ENCODE measurements at regions not wholly inside any gene's neighbourhood (a gene's known extent, or its start where the extent isn't known, plus 50 kb on each side); places are given as distances from the start of the nearest gene placed in this dataset.
A peak's percentile ranks its signal among the peaks of the same experiment; 100 is the strongest.

DNA sequence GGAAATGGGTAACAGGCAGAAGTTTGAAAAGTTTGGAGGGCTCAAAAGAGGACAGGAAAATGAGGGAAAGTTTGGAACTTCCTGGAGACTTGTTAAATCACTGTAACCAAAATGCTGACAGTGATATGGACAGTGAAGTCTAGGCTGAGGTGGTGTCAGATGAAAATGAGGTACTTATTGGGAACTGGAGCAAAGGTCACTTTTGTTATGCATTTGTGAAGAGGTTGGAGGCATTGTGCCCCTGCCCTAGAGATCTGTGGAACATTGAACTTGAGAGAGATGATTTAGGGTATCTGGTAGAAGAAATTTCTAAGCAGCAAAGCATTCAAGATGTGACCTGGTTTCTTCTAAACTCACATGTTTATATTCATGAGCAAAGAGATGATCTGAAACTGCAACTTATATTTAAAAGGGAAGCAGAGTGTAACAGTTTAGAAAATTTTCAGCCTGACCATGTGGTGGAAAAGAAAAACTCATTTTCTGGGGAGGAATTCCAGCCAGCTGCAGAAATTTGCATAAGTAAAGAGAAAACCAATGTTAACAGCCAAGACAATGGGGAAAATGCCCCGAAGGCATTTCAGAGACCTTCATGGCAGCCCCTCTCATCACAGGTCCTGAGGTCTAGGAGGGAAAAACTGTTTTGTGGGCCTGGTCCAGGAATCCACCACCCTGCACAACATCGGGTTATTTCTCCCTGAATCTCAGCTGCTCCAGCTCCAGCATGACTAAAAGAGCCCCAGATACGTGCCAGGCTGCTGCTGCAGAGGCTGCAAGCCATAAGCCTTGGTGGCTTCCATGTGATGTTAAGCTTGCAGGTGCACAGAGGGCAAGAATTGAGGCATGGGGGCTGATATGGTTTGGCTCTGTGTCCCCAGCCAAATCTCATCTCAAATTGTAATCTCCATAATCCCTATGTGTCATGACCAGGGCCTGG lies 632.5 kb upstream of the GNPDA2 start:
- DNase-seq = no peak

DNA sequence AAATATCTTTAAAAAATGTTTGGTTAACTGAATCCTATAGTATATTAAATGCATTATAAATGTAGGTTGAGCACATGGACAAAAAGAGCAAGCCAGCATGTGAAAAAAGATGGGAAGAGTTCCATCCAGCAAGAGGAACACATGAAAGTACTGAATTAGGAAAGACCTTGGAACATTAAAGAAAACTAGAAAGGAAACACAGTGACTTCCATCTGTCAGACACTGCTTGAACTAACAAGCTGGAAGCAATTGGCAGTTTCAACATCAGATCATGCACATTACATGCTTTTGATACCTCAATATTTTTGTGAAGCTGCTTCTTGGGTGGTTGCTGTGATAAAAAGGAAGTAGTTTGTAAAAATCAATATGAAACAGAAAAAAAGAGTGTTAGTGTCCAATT lies 626.8 kb upstream of the GNPDA2 start:
- DNase-seq = no peak

DNA sequence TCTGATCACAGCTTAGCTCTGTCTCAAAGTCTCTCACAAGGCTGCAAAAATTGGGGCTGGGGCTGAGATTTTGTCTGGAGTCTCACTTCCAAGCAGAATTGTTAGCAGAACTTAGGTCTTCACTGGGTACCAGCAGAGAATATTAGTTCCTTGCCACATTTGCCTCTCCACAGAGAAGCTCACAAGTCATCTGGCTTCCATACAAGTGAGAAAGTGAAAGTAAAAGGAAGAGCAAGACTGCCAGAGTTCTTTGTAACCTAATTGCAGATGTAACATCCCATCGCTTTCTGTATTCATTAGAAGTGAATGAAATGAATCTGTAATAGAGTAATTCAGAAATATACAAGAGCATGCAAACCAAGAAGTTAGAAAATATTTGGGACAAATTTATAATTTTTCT lies 624.1 kb upstream of the GNPDA2 start:
- peak in 6 of 56 donors; percentile 0 to 11 (median 3) for DNase-seq

DNA sequence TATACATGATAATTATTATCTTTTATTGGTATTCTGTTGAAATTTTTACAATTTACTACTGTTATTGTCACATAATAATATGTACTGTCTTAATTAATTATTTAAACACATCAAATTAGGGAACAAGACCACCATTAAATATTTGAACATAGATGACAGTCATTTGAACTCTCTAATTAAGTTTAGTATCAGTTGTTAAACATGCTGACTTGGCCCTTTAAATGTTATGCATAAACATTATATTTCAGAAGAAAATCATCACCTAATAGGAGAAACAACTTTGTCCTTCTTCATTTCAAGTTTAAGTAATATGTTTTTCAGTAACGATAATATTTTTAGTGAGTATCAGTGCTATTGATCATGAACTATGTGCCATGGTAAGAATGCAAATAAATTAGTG lies 623.5 kb upstream of the GNPDA2 start:
- DNase-seq = no peak

DNA sequence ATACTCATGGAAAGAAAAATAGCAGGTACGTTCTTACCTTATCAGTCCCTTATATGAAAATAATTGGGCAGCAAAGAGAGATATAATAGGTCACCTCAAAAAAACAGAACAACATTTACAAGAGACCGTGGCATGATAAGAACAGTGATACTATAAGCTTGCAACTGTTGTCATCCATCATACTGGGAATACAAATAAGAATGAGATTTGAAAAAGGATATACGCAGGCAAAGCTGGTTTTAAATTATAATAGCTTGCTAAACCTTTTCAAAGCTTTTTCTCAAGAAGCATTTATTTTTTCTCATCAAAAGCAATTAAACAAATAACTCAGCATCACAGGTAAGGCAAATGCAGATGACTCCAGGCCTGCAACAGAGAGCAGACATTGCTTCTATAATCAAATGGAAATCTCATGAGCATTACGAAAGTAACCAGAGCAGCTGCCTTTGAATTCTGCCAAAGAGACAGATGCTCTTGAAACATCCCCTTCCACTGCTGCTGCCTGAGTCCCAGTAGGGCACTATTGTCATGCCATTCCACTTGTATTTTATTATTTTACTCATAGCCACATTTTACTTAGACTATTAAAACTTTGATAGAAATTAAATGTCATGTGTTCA lies 620.6 kb upstream of the GNPDA2 start:
- DNase-seq = peak in 1 of 56 donors; percentile 2

DNA sequence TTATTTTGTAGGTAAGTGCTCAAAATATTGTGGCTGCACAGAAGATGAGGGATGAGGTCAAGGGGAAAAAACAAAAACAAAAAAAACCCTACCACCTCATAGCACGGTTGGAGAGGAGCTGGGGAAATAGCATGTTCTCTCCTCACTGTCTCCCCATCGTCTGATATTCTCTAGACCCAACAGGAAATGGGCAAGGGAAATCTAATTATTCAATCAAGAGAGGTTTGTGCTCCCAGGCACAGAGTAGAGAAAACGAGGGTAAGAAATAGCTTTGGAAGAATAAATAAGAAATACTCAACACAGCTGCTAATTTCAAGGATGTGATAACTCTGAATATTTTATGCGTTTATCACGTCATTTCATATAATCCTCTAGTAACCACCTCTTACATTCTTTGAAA lies 619.2 kb upstream of the GNPDA2 start:
- no peak for DNase-seq

DNA sequence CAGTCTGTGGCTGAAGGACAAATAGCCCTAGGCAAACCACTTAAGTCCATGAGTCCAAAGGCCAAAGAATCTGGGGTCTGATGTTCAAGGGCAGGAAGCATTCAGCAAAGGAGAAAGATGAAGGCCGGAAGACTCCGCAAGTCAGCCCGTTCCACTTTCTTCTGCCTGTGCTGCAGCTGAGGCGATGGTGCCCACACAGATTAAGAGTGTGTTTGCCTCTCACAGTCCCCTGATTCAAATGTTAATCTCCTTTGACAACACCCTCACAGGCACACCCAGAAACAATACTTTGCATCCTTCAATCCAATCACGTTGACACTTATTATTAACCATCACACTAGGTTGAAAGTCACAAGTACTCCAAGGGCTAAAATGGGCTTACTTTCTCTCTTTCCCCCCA lies 605.4 kb upstream of the GNPDA2 start:
- DNase-seq = no peak

DNA sequence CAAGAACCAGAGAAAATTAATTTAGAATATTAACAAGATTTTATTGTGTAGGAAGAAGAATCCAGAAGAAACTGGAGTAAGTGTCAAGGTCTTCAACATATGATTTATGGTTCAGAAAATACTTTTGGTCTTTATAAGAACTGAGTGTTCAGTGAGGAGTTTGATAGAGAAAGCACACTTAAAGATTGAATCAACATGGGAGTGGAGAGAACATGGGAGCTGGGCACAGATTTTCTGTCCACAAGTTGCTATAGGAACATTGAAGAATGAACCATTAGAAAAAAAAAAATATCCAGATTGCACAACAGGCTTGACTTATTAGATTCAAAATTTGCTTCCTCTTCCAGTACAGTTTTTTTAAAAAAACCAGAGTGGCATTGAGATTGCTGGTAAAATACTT lies 601.2 kb upstream of the GNPDA2 start:
- no peak for DNase-seq

DNA sequence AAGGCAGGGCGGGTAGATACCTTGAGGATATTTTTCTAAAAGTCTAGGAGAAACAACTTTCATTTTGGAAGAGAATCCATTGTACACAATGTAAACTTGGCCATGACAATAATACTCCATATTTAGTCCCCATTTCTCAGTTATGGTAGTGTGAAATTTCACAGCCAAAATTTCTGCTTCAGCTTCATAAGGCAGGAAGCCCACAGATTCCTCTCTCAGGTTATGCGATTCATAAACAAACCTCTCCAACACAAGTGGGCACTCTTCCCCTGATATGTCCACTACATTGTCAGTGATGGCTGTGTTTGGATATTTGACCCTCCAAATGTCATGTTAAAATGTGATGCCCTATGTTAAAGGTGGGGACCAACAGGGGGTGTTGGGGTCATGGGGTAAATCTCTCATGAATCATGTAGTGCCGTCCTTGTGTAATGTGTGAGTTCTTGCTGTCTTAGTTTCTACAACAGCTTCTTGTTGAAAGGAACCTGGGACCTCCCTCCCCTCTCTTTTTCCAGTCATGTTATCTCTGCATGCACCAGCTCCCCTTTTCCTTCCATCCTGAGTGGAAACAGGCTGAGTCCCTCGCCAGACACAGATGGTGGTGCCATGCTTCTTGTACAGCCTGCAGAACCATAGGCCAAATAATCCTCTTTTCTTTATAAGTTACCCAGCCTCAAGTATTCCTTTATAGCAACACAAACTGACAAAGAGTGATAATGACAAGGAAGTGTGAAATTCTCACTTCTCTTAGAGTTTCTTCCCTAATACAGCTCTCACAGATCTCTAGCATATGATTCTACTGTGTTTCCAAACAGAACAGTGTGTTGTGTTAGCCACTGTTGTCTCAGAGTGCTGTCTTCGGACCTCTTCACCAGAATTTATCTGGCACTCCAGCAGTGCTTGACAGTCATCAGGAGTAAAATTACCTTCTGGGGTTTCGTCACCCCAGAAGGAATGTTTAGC lies 598.4 kb upstream of the GNPDA2 start:
- peak in 1 of 56 donors; percentile 5 for DNase-seq

DNA sequence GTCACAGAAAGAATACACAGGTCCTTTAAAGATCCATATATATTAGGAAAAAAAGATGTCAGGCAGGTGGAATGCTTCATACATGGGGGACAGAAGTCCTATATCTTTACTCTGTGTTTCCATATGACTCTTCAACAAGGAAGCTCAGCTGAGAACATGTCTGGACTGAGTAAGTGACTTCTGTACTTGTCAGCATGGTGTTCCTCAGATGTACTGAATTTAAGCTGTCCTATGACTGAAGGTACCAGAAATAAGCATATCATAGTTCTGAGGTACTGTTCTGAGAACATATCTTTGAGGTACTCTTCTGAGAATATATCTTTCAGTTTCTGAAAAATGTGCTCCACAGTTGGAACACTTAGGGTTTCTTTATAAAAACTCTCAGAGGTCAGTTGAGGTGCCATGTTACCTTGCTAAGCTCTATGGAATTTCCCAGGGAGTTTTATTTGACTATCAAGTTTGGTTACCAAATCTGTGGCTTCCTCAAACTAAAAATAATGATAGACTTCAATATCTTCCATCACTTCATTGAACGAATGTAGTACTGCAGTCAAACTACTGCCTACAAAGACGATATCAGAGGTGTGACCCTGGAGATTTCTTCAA lies 597.2 kb upstream of the GNPDA2 start:
- no peak for DNase-seq

DNA sequence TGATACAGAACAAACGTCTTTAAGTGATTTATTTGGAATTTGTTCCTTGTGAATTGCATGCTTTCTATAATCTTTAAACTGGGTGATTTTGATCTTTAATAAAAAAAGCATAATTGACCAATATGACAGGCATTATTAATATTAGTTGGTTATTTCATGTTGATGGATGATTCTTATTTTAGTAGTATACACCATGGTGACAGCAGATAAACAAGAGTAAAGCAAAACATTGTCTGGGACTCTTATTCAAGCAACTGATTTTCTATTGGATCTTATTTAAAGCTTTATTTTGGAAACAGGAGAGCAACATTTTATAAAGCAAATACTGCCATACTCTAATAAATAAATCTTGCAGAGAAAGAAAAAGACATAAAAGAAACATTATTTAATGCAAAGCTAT lies 591.4 kb upstream of the GNPDA2 start:
- no peak for DNase-seq

DNA sequence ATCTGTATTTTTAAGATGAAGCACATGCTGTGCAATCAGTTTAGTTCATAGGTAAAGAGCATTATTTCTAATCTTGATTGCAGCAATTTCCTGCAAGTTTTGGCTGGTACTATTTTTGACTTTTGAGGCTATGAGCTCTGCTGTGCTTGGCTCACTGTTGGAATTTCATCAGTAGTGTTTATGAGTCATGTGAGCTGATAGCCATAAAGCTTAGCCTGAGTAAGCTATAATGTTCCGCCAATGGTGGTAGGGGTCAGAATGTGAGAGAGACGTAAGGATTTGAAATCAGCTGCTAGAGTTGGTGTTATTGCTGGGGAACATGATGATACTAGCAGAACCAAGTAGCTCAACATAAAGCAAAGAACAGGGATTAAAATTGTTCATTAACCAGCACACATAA lies 590.9 kb upstream of the GNPDA2 start:
- DNase-seq = no peak

DNA sequence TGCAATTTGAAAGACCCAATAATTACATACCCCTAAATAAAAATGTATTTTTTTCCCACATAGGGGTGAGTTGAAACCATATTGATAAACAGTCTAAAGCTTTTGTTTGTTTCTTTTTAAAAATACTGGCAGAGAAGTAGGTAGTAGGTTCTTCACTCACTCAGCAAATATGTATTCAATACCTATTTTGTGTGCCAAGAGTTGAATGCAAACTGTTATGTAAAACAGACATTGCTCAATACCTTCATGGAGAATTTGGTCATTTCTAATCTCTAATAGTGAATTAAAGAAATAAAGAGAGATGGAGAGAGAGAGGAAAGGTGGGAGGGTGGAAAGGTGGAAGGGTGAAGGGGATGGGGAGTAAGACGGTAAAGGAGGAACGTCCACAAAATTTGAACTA lies 589.9 kb upstream of the GNPDA2 start:
- DNase-seq = no peak

DNA sequence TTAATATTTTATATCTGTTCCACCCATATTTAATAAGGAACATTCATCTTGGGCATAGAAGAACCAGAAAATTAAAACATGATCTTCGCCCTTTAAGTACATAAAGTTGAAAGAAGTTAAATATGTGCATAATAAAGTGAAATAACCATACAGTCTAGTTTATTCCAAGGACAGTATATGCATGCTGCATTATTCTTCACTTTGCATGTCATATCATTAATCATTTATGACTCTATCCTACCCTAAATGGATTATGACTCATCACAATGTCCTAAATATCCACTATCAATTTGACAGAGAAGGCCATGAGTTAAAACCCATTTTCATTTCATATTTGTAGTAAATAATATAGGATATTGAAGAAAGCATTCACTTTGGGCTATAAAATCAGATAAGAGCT lies 576.5 kb upstream of the GNPDA2 start:
- DNase-seq = no peak

DNA sequence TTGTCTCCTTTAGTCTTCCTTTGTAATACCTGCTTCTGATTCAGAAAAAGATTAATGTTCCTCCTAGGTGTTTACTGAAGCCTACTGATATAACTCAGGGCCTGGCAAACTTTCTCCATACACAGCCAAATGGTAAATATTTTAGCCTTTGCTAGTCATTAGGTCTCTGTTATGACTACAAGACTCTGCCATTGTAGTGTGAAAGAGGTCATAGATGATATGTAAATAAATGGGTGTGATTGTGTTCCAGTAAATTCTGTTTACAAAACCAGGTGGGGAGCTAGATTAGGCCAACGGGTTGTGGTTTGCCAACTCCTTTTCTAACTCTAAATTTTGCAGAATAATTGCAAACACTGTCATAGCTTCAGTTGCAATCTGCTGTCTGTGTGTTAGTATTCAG lies 568.1 kb upstream of the GNPDA2 start:
- no peak for DNase-seq

DNA sequence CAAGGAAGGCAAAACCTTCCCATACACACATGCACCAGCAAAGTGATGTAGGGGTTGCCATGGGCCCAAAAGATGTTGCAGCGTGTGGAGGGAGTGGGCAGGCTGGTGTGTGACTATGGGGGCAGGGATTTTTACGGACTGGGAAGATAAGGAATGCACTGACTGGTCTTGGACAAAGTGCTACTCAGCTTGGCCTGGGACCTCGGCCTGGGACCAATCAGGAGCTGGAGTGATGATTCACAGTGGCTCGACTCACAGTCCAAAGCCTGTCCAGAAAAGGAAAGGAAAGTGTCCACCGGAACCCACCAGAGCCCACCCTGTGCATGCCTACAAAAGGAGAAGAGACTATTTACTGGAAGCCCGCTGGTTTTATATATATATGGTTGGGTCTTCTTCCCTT lies 567.0 kb upstream of the GNPDA2 start:
- no peak for DNase-seq

DNA sequence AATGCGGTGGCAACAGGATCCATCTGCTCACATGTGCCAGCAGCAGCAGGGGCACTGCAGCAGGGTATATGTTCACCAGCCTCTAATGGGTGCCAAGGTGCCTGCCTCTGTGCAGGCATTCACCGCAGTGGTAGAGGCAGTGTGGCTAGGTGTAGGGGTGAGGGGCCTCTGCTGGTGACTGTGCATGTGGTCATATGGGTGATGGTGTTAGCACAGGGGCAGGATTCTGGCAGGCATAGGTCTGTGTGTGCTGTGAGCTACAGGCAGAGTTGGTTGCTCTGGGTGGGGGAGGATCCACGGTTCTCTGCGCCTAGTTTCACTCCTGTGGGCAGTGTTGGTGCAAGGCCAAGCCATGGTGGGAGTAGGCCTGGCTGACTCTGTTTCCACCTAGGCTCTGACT lies 566.5 kb upstream of the GNPDA2 start:
- DNase-seq = no peak

DNA sequence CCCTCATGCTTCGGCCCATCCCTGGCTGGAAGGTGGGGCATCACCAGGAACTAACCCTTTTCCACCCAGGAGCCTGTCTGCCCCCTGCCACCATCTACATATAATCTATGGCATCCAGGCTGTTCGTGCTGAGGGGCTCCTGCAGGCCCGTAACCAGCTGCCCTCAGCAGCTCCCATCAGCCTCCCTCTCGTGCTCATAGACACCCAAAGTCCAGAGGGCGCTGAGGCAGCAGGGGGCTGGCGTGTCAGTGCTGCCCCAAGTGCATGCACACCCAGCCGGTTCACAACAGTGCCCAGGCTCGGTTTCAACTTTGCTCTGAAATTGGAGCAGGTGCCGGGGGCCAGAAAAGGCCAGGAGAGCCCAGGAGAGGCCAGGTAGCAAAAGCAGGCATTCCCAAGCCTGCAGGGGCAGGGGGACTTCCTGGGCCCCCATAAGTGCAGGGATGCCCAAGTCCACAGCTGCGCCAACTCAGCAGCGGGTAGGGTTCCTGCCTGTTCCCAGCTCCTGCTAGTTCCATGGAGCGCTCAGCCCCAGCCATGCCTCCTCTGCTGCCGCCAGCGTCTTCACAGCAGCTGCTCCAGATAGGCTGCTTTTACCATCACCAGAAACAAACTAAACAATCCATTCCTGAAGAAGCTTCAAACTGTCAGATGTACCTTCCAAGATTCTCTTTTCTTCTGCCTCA lies 558.2 kb upstream of the GNPDA2 start:
- DNase-seq = no peak

DNA sequence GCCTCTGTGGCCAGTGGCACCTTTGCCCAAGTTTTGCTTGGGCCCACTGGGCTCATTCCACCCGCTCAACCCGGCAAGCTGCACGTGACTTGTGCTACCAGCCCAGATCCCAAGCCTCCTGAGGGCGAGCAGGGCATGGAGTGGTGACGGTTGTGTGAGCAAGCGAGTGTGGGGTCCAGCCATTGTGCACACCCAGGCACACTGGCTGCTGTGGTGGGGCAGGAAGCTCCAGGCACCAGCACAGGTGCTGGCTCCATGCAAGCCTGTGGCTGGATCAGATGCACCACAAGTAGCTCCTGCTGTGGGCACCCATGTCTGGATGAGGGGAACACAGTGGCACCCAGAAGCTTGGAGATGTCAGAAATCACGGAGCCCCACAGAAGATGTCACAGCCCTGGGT lies 557.0 kb upstream of the GNPDA2 start:
- peak in 1 of 56 donors; percentile 2 for DNase-seq

DNA sequence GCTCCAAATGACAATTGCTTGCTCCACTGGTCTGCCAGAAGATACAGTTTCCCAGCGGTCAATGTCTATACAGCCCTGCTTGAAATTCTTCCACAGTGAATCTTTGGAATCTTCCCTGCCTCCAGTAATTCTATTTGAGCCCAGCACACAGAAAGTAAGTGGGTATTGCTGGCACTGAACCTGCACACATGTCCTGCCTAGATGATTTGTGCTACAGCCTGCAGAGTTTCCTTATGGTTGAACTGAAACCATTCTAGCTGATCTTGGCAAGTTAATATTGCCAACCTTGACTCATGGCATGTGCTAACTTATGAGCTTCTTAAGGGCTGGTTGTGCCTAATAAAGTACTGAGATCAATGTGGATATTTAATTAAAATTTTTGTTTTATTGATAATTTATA lies 553.8 kb upstream of the GNPDA2 start:
- DNase-seq = no peak

DNA sequence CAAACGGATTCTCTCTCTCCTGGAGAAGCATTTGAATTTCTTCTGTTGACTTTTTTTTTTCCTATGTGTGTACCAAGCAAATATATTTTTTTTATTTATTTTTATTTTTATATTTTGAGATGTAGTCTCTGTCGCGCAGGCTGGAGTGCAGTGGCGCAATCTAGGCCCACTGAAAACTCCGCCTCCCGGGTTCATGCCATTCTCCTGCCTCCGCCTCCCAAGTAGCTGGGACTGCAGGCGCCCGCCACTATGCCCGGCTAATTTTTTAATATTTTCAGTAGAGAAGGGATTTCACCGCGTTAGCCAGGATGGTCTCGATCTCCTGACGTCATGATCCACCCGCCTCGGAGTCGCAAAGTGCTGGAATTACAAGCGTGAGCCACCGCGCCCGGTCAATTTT lies 549.5 kb upstream of the GNPDA2 start:
- no peak for DNase-seq

Data from amygdala (tissue), 56 donors.